Activated naive CD4-positive, alpha-beta T cell (primary cell): ENCODE measurements at regions not wholly inside any gene's neighbourhood (a gene's known extent, or its start where the extent isn't known, plus 50 kb on each side); places are given as distances from the start of the nearest gene placed in this dataset.

ENCODE experiments used
- DNase-seq, 4 experiments: peaks; one replicate each; lab custom pipeline; 2025; lab: John Stamatoyannopoulos, UW

DNA sequence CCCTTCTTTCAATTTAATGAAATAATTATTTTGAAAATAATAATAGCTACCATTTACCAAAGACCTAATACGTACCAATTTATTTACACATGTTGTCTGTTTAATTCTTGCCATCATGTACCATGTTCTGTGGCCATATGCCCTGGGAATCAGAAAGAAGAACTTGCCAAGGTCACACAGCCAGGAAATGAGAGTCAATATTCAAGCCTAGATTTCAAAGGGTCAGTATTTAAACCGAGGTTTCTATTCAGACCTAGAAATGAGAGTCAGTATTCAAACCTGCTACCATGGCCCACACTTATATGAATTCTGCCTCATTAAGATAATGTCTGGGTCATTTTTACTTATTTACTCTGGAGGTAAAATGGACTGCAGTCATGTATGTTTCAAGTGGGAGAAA is 103.6 kb upstream of the TBL1XR1 start:
- no peak for DNase-seq

DNA sequence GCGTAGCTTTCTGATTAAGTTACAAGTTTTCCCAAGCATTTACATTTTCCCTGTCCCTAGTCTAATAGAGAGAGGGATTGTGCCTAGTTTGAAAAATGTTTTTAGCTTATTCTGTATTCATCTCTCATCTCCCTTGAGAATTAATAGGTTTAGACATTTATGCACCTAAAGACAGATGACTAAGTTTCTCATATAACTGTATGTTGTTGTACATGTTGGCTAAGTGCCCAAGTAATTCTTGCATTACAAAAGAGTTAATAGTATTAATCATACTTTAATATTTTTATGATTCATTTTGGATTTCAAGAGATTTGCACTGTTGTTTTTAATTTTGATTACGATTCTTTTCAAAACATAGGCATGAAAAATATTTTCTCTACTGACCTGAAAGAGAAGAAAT is 109.0 kb upstream of the TBL1XR1 start:
- no peak for DNase-seq

DNA sequence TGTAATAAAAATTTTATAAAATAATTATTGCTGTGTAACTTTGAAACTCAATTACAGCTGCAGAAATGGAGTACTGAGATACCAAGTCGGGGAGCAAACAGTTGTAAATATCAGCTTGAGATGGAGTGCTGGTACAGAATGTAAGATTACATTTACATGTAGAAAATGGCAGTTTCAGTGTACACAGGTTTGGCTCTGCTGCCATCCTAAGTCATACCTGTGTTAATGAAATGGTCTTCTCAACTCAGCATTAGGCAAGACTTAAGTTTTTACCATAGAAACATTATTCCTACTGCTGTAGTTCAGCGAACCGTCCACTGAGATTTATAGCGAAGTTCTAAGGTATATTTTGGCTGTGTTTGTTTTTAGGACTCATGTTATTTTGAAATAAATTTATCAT is 110.1 kb upstream of the TBL1XR1 start:
- no peak for DNase-seq

DNA sequence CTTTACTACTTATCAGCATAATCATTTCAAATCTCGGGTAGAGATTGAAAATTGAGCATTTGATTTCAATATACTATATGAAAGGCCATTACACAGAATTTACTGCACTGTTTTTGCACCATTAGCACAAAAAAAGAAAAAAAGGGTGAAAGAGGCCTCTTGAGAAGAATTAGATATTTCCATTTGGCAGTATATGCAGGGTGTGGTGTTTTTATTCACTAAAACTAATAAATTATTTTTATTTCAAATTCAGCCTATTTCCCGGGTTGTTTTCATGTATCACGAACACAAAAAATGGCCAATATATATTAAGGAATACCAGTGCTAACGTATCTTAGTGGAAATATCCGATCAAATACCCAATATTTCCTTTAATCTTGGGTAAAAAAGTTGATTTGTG is 110.5 kb upstream of the TBL1XR1 start:
- DNase-seq: no peak

DNA sequence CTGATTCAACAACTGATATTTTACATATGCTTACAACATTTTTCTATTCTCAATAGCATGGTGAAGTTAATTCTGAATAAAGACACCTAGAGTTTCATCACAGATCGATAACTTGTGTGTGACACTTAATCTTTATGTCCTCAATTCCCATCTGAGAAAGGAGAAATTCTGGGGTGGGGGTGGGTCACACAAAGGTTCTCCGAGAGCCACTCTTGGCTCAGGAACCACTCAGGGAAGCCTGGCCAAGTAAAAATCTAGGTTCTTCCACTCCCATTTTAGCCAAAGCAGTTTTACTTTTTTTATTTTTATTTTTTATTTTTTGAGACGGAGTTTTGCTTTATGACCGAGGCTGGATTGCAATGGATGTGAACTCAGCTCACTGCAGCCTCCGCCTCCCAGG is 111.0 kb upstream of the TBL1XR1 start:
- DNase-seq: no peak

DNA sequence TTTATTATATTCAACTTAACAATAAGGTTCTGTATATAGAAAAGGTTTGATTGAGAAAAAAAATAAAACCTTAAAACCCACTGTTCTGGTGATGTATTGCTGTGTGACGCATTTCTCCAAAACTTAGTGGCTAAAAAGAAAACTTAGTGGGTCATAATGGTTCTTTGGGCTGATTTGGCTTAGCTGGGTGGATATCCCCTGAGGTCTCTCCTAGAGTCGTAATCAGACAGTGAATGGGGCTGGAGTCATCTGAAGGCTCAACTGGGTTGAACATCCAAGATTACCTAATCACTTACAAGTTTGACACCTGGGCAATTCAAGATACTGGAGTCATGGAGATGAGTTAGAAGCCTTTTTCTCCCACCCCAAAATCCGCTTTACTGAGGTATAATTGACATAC is 111.6 kb upstream of the TBL1XR1 start:
- no peak for DNase-seq

DNA sequence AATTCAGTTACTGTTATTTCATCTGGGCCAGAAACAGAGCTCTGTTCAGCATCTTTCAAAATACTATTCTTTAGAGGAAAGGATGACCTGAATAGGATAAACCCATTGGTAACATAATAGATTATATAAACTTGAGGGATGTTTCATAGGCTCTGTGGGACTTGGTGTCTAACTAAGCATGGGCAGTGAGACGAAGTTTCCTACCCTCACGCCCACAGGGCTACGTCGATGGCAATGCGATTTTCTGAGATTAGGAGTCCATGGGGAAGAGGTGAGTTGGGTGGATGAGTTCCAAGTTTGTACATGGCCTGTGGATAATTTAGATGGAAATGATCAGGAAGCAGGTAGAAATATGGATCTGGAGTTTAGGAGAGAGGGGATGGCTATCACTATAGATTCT is 115.2 kb upstream of the TBL1XR1 start:
- no peak for DNase-seq

DNA sequence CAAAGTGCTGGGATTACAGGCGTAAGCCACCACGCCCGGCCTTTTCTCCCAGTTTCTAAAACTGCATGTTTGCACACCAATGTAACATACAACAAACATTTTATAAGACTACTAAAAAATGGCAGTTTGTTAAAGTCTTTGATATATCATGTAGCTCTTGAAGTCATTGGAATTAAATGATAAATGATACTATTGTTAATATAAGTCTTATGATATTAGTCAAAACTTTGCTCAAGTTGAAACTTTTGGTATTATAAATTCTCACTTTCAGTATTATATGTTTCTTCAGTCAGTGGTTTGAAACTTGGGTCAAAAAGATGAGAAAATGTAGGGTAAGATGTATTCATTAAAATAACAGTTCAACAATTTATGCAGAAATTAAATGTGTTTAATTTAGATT is 117.6 kb upstream of the TBL1XR1 start:
- DNase-seq: no peak

GRCh38 chr3:177317247-177317646 is 120.0 kb upstream of the TBL1XR1 start:
- no peak for DNase-seq

GRCh38 chr3:177318559-177318958 is 121.3 kb upstream of the TBL1XR1 start:
- no peak for DNase-seq

GRCh38 chr3:177320765-177321247 is 123.5 kb upstream of the TBL1XR1 start:
- DNase-seq: no peak

GRCh38 chr3:177321819-177322218 is 124.5 kb upstream of the TBL1XR1 start:
- DNase-seq: no peak

DNA sequence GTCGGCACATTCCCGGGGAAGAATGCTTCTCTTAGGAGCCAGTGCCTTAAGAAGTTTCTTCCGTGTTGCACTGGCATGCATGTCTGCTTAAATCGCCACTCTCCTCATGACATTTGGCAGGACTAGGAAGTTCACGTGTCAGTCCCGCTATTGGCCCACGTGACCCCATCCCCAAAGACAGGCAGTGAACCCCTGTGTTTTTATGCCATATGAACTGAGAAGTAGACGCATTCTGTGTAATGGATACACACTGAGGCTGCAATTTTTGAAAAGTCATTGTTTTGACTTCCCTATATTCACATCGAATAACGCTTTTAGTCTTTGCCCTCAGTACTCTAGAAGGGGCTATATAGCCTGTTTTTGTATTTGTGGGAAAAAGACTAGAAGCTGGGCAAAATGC is 125.6 kb upstream of the TBL1XR1 start:
- DNase-seq: no peak

- no peak for DNase-seq
Observed at GRCh38 chr3:177329854-177330253, 132.6 kb upstream of the TBL1XR1 start.

DNA sequence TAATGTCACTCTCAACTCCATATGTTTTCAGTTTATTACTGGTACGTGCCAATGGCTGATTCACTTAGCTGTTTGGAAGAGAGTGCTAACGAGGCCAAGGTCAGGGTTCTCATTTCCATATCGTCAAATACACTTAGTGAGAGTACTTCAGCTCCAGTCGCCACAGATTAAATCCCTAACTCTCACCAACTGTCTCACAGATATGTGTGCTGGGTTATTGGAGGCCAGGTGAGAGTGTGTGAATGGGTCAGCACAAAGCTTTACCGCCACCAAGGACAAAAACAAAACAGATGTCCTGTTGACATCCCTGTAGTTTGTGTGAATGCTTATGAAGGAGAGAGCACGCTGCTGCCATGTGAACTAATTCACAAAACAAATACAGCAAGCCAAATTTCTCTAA is 133.5 kb upstream of the TBL1XR1 start:
- no peak for DNase-seq

DNA sequence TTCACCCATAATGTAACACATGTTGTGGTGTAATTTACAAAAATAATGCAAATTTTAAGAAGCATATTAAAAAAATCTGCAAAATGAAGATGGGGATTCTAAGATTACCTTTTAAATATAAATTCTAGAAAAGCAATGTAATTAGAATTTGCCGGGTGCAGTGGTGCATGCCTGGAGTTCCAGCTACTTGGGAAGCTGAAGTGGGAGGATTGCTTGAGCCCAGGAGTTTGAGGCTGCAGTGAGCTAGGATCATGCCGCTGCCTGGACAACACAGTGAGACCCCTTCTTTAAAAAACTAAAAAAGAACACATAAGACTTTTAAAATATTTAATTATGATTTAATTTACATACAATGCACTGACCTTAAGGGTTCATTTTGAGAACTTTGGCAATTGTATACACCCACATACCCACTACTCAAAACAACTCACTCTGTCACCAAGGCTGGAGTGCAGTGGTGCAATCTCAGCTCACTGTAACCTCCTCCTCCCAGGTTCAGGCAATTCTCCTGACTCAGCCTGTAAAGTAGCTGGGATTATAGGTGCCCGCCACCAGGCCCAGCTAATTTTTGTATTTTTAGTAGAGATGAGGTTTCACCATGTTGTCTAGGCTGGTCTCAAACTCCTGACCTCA is 134.0 kb upstream of the TBL1XR1 start:
- no peak for DNase-seq

DNA sequence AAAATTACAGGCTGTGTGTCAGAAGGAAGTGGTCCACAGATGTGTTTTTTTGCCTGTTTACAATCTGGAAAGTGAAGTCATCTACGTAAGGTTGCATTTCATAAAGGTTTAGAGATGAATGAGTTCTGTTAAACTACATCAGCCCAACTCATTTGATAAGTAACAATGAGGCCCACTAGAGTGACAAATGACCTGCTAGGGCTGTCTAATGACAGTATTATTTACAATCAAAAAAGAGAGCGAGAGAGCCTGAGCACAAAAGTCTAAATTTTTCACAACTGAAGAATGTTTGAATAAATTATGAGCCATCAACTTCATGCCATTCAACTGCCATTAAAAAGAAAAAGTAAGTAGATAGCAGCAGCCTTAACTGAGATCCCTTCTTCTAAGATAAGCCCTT is 135.7 kb upstream of the TBL1XR1 start:
- DNase-seq: no peak

GRCh38 chr3:177333533-177334520 is 136.5 kb upstream of the TBL1XR1 start:
- no peak for DNase-seq

DNA sequence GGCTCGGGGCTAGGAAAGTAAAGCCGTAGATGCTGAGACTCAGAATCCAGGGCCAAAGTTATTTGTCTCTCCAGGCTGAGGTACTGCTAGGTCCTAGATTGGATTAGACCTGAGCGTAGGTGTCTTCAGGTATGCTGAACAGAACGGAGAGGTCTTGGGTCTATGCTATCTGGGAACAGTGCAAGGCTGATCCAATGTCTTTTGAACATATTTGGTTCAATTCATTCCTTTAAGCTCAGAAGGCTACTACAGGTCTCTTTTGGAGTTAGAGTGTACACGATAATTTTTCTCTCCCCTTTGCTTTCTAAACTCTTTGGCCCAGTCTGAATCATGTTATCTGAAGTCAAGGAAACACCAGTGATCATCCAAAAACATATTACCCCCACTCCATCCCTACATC is 137.5 kb upstream of the TBL1XR1 start:
- no peak for DNase-seq

GRCh38 chr3:177335728-177336127 is 138.4 kb upstream of the TBL1XR1 start:
- DNase-seq: no peak

DNA sequence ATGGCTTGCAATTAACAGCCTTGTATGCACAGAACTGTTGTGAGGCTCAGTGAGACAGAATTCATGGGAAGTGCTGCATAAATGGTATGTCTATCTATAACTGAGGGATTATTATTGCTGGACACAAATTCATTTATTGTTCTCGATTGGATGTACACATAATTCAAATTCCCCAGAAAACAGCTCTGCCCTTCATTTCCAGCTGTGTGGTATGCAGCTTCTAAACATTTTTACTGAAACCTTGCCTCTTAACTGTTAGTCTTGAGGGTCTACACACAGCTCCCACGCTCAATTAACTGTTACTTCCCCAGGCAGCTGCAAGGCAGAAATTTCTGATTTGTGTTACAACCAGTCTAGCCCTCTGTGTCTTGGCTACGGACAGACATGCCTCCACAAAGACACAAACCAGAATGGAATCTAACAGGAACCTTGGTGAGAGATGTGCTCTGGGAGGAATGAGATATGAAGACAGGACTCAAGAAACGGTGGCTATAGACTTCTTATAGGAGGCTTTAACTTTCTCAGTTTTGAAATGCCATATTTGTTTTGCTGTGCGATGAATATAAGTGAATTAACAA is 139.7 kb upstream of the TBL1XR1 start:
- no peak for DNase-seq

GRCh38 chr3:177337541-177338331 is 140.5 kb upstream of the TBL1XR1 start:
- no peak for DNase-seq
